H9 (cell line): ENCODE measurements at regions not wholly inside any gene's neighbourhood (a gene's known extent, or its start where the extent isn't known, plus 50 kb on each side); places are given as distances from the start of the nearest gene placed in this dataset.

ENCODE experiments used
- DNase-seq: peaks from one replicate; pipeline ENCODE4 v3.0.0-alpha.2; 2017
- H2AFZ ChIP-seq: one replicate; pipeline ENCODE4 v1.6.1; 2013; ENCODE audit warnings: mild to moderate bottlenecking, low read length, control low read depth, moderate library complexity
- H2AK5ac ChIP-seq: 2 replicates; pipeline ENCODE4 v1.6.1; 2013; ENCODE audit warnings: low read length, control low read depth, mixed read lengths; ENCODE audit not compliant: insufficient read length
- H2BK120ac ChIP-seq: one replicate; pipeline ENCODE4 v1.6.1; 2013; ENCODE audit warnings: low read depth, mild to moderate bottlenecking, low read length, control low read depth, inconsistent platforms; ENCODE audit not compliant: poor library complexity, severe bottlenecking
- H2BK12ac ChIP-seq: 2 replicates; pipeline ENCODE4 v1.6.1; 2013; ENCODE audit warnings: low read length, control low read depth, mixed read lengths, low read depth; ENCODE audit not compliant: insufficient read length
- H2BK15ac ChIP-seq: 2 replicates; pipeline ENCODE4 v1.6.1; 2013; ENCODE audit warnings: low read depth, low read length, control low read depth
- H2BK20ac ChIP-seq: one replicate; pipeline ENCODE4 v1.6.1; 2013; ENCODE audit warnings: low read depth, mild to moderate bottlenecking, low read length, control low read depth, inconsistent platforms; ENCODE audit not compliant: poor library complexity, severe bottlenecking
- H2BK5ac ChIP-seq: 2 replicates; pipeline ENCODE4 v1.6.1; 2013; ENCODE audit warnings: low read length, control low read depth, mixed read lengths; ENCODE audit not compliant: insufficient read length
- H3K14ac ChIP-seq: 2 replicates; pipeline ENCODE4 v1.6.1; 2013; ENCODE audit warnings: low read length, control low read depth; ENCODE audit not compliant: insufficient read depth
- H3K18ac ChIP-seq: 2 replicates; pipeline ENCODE4 v1.6.1; 2013; ENCODE audit warnings: low read depth, mild to moderate bottlenecking, mixed read lengths, low read length, control low read depth; ENCODE audit not compliant: insufficient read length
- H3K23ac ChIP-seq: 2 replicates; pipeline ENCODE4 v1.6.1; 2013; ENCODE audit warnings: low read length, control low read depth, mixed read lengths, low read depth; ENCODE audit not compliant: insufficient read length
- H3K23me2 ChIP-seq: 2 replicates; pipeline ENCODE4 v1.6.1; 2013; ENCODE audit warnings: low read depth, mild to moderate bottlenecking, mixed read lengths, low read length, control low read depth; ENCODE audit not compliant: insufficient read length, poor library complexity, severe bottlenecking
- H3K27ac ChIP-seq: 2 replicates; pipeline ENCODE4 v1.5.1; 2013; ENCODE audit warnings: low read length, control low read depth, mixed read lengths, low read depth; ENCODE audit not compliant: insufficient read length
- H3K27me3 ChIP-seq: 2 replicates; pipeline ENCODE4 v1.6.1; 2013; ENCODE audit warnings: low read length, control low read depth, inconsistent platforms; ENCODE audit not compliant: insufficient read depth
- H3K4ac ChIP-seq: 2 replicates; pipeline ENCODE4 v1.6.1; 2013; ENCODE audit warnings: low read depth, mild to moderate bottlenecking, control low read depth, inconsistent platforms, low read length, moderate library complexity
- H3K4me1 ChIP-seq: 2 replicates; pipeline ENCODE4 v1.6.1; 2013; ENCODE audit warnings: low read length, control low read depth, inconsistent platforms; ENCODE audit not compliant: insufficient read depth
- H3K4me2 ChIP-seq: 2 replicates; pipeline ENCODE4 v1.6.1; 2013; ENCODE audit warnings: low read length, control low read depth, mixed read lengths; ENCODE audit not compliant: insufficient read length, insufficient read depth
- H3K56ac ChIP-seq: 2 replicates; pipeline ENCODE4 v1.6.1; 2013; ENCODE audit warnings: low read depth, mild to moderate bottlenecking, mixed read lengths, low read length, control low read depth; ENCODE audit not compliant: insufficient read length
- H3K79me1 ChIP-seq: 2 replicates; pipeline ENCODE4 v1.6.1; 2013; ENCODE audit warnings: low read depth, mild to moderate bottlenecking, moderate library complexity, low read length, control low read depth, inconsistent platforms; ENCODE audit not compliant: insufficient read depth, poor library complexity, severe bottlenecking
- H3K79me2 ChIP-seq: 2 replicates; pipeline ENCODE4 v1.6.1; 2013; ENCODE audit warnings: low read length, control low read depth, inconsistent platforms; ENCODE audit not compliant: insufficient read depth
- H3K9ac ChIP-seq: 2 replicates; pipeline ENCODE4 v1.6.1; 2013; ENCODE audit warnings: low read length, control low read depth, mixed read lengths; ENCODE audit not compliant: insufficient read length; ENCODE audit errors: extremely low read depth
- H3K9me3 ChIP-seq: one replicate; pipeline ENCODE4 v1.6.1; 2013; ENCODE audit warnings: low read depth, low read length, inconsistent platforms; ENCODE audit not compliant: control insufficient read depth
- H3T11ph ChIP-seq: one replicate; pipeline ENCODE4 v1.6.1; 2013; ENCODE audit warnings: mild to moderate bottlenecking, low read length, control low read depth, inconsistent platforms
- H4K20me1 ChIP-seq: one replicate; pipeline ENCODE4 v1.6.1; 2013; ENCODE audit not compliant: control insufficient read depth, insufficient read length, insufficient read depth
- H4K5ac ChIP-seq: 2 replicates; pipeline ENCODE4 v1.6.1; 2013; ENCODE audit warnings: low read depth, mild to moderate bottlenecking, mixed read lengths, low read length, control low read depth; ENCODE audit not compliant: insufficient read length
- H4K8ac ChIP-seq: replicated peaks from 2 replicates; pipeline ENCODE4 v1.6.1; 2013; ENCODE audit warnings: low read length, control low read depth, mixed read lengths, low read depth; ENCODE audit not compliant: insufficient read length
- H4K91ac ChIP-seq: 2 replicates; pipeline ENCODE4 v1.6.1; 2013; ENCODE audit warnings: low read depth, mild to moderate bottlenecking, moderate library complexity, mixed read lengths, low read length, control low read depth; ENCODE audit not compliant: insufficient read length
- H3K27ac Mint-ChIP-seq, 3 experiments: 2 replicates in 2 of 3; 3 replicates in 1 of 3; pipeline ENCODE4 v1.8.0; 2020 to 2021; ENCODE audit warnings: mixed read lengths in 3 of 3, mild to moderate bottlenecking in 1 of 3, moderate library complexity in 1 of 3
- H3K27me3 Mint-ChIP-seq: 2 replicates; pipeline ENCODE4 v1.8.0; 2021; ENCODE audit warnings: low read depth, mild to moderate bottlenecking, moderate library complexity, mixed read lengths
- H3K36me3 Mint-ChIP-seq, 3 experiments: 2 replicates in 2 of 3; 3 replicates in 1 of 3; pipeline ENCODE4 v1.8.0; 2020 to 2021; ENCODE audit warnings: low read depth in 3 of 3, mixed read lengths in 3 of 3; ENCODE audit not compliant: insufficient read depth in 1 of 3
- H3K4me1 Mint-ChIP-seq, 2 experiments: 2 replicates each; pipeline ENCODE4 v1.8.0; 2020; ENCODE audit warnings: mixed read lengths in 2 of 2
- H3K4me3 Mint-ChIP-seq, 2 experiments: 2 replicates in 1 of 2; 3 replicates in 1 of 2; pipeline ENCODE4 v1.8.0; 2020 to 2021; ENCODE audit warnings: mild to moderate bottlenecking in 2 of 2, mixed read lengths in 2 of 2, moderate library complexity in 1 of 2
- H3K9me3 Mint-ChIP-seq, 2 experiments: 2 replicates in 1 of 2; 3 replicates in 1 of 2; pipeline ENCODE4 v1.8.0; 2020; ENCODE audit warnings: mild to moderate bottlenecking in 2 of 2, mixed read lengths in 2 of 2, moderate library complexity in 1 of 2
- CTCF ChIP-seq: fragments of 200-600 bp; sonication (generic); conservative IDR thresholded peaks from 3 replicates; pipeline ENCODE4 v1.8.0; 2021; ENCODE audit warnings: antibody characterized with exemption, mild to moderate bottlenecking
- WGBS: extraction: QIAGEN DNeasy Blood & Tissue Kit; methylation state at CpG from one replicate; pipeline ENCODE4 v1.1.7; 2013; ENCODE audit warnings: missing lambda C conversion rate, low lambda C conversion rate, mixed read lengths; ENCODE audit not compliant: insufficient read length; ENCODE audit errors: extremely low coverage; 5-methylcytosine and 5-hydroxymethylcytosine counted together

GRCh38 chr7:22571766-22572165 is 71.8 kb upstream of the STEAP1B start:
- Histone ChIP-seq H2BK5ac (no peak overlapping the region), H3T11ph (no peak overlapping the region), H3K14ac (no peak overlapping the region), H3K27ac (no peak overlapping the region), H3K27me3 (no peaks in the 10 kb centered on the region), H2BK15ac (no peak overlapping the region), H3K4me2 (no peak overlapping the region), H3K23ac (no peak overlapping the region), H4K8ac (no peak overlapping the region), H2AFZ (no peak overlapping the region), H3K23me2 (no peaks in the 10 kb centered on the region), H3K18ac (no peak overlapping the region), H2AK5ac (no peak overlapping the region), H4K5ac (no peak overlapping the region), H3K9ac (no peak overlapping the region), H2BK12ac (no peak overlapping the region), H3K4ac (no peak overlapping the region), H3K9me3 (no peaks in the 10 kb centered on the region), H3K56ac (no peak overlapping the region), H4K20me1 (no peaks in the 10 kb centered on the region), H3K79me1 (no peaks in the 10 kb centered on the region), H3K4me1 (no peaks in the 10 kb centered on the region), H2BK120ac (no peak overlapping the region), H3K79me2 (no peaks in the 10 kb centered on the region), H2BK20ac (no peak overlapping the region), H4K91ac (no peak overlapping the region)
- TF ChIP-seq CTCF = no peak
- Mint-ChIP-seq H3K27ac (no peak overlapping the region), H3K36me3 (no peaks in the 10 kb centered on the region), H3K9me3 (no peaks in the 10 kb centered on the region), H3K4me1 (peaks cover 0 to 2% of the 10 kb centered on the region in 2 experiments; a peak in 1 of 4 replicates), H3K27me3 (no peaks in the 10 kb centered on the region), H3K4me3 (no peak overlapping the region)
- WGBS = no CpG with 5 or more reads among the region's 4 CpGs
- DNase-seq = no peak
